Amniotic stem cell (primary cell): ENCODE measurements at regions not wholly inside any gene's neighbourhood (a gene's known extent, or its start where the extent isn't known, plus 50 kb on each side); places are given as distances from the start of the nearest gene placed in this dataset.

Experiments
- DNase-seq: peaks from one replicate; lab custom pipeline; 2025; lab: John Stamatoyannopoulos, UW

- no peak for DNase-seq
Measured at GRCh38 chr13:26932465-26932864, 171.9 kb upstream of the GPR12 start.

GRCh38 chr13:26929971-26930730 is 169.6 kb upstream of the GPR12 start:
- peak; percentile 33 for DNase-seq

GRCh38 chr13:26927511-26927910 is 166.9 kb upstream of the GPR12 start:
- DNase-seq = no peak

GRCh38 chr13:26926371-26926770 is 165.8 kb upstream of the GPR12 start:
- DNase-seq = no peak

GRCh38 chr13:26923824-26924605 is 163.4 kb upstream of the GPR12 start:
- DNase-seq = no peak

GRCh38 chr13:26921918-26922317 is 161.3 kb upstream of the GPR12 start:
- no peak for DNase-seq

- DNase-seq = no peak
Measured at GRCh38 chr13:26920614-26921355, 160.2 kb upstream of the GPR12 start.

- no peak for DNase-seq
Measured at GRCh38 chr13:26919732-26920131, 159.1 kb upstream of the GPR12 start.

GRCh38 chr13:26919311-26919710 is 158.7 kb upstream of the GPR12 start:
- DNase-seq = no peak

GRCh38 chr13:26914624-26915023 is 154.0 kb upstream of the GPR12 start:
- DNase-seq = no peak

GRCh38 chr13:26914148-26914547 is 153.6 kb upstream of the GPR12 start:
- no peak for DNase-seq

- no peak for DNase-seq
Measured at GRCh38 chr13:26910754-26911465, 150.3 kb upstream of the GPR12 start.

- DNase-seq = no peak
Measured at GRCh38 chr13:26909477-26909876, 148.9 kb upstream of the GPR12 start.

GRCh38 chr13:26908126-26908525 is 147.5 kb upstream of the GPR12 start:
- no peak for DNase-seq

GRCh38 chr13:26899202-26899601 is 138.6 kb upstream of the GPR12 start:
- no peak for DNase-seq

GRCh38 chr13:26897706-26898550 is 137.3 kb upstream of the GPR12 start:
- DNase-seq = no peak

GRCh38 chr13:26896986-26897668 is 136.5 kb upstream of the GPR12 start:
- DNase-seq = no peak

- DNase-seq = no peak
Measured at GRCh38 chr13:26895808-26896466, 135.4 kb upstream of the GPR12 start.

GRCh38 chr13:26895081-26895807 is 134.7 kb upstream of the GPR12 start:
- no peak for DNase-seq
